Thoracic aorta (tissue), 2 donors: ENCODE measurements at regions not wholly inside any gene's neighbourhood (a gene's known extent, or its start where the extent isn't known, plus 50 kb on each side); places are given as distances from the start of the nearest gene placed in this dataset.

ENCODE experiments used
- ATAC-seq: fragments of 150-250 bp; one replicate; pipeline ENCODE4 v1.8.0; 2017; ENCODE audit warnings: low read depth; ENCODE audit not compliant: insufficient number of reproducible peaks, low FRiP score
- DNase-seq: peaks from one replicate; pipeline ENCODE4 v3.0.0-alpha.2; 2020; ENCODE audit warnings: low spot score
- H3K27ac ChIP-seq, 2 donors: fragments of 200-600 bp; sonication (generic); 1 replicate in 1 of 2; 2 replicates in 1 of 2; pipeline ENCODE4 v1.5.1; 2016; ENCODE audit warnings: mild to moderate bottlenecking in 2 of 2, moderate library complexity in 2 of 2
- H3K27me3 ChIP-seq: fragments of 200-600 bp; sonication (generic); replicated peaks from 2 replicates; pipeline ENCODE4 v1.6.0; 2016; ENCODE audit warnings: mild to moderate bottlenecking; ENCODE audit not compliant: insufficient read depth
- H3K36me3 ChIP-seq: fragments of 200-600 bp; sonication (generic); one replicate; pipeline ENCODE4 v1.5.1; 2016
- H3K4me1 ChIP-seq, 2 donors: fragments of 200-600 bp; sonication (generic); 1 replicate in 1 of 2; 2 replicates in 1 of 2; pipeline versions ENCODE4 v1.5.1 to v1.6.0; 2016; ENCODE audit warnings: low read depth in 2 of 2, mild to moderate bottlenecking in 1 of 2; ENCODE audit not compliant: control insufficient read depth in 1 of 2
- H3K4me3 ChIP-seq: fragments of 200-600 bp; sonication (generic); 2 replicates; pipeline ENCODE4 v1.5.1; 2016; ENCODE audit warnings: mild to moderate bottlenecking
- H3K9me3 ChIP-seq: fragments of 200-600 bp; sonication (generic); 2 replicates; pipeline ENCODE4 v1.5.1; 2016
- CTCF ChIP-seq: fragments of 200-600 bp; sonication (generic); IDR thresholded peaks from one replicate; pipeline ENCODE4 v1.5.1; 2019; ENCODE audit warnings: antibody characterized with exemption

- no peaks in the 10 kb centered on the region for H3K36me3 ChIP-seq
- H3K4me3 ChIP-seq = no peak overlapping the region
- no peaks in the 10 kb centered on the region for H3K9me3 ChIP-seq
- peaks cover 5 to 15% of the 10 kb centered on the region in 2 donors for H3K4me1 ChIP-seq
- no peak for TF ChIP-seq CTCF
- H3K27me3 ChIP-seq = no peaks in the 10 kb centered on the region
- ATAC-seq (no peak), DNase-seq (no peak)
- no peak overlapping the region for H3K27ac ChIP-seq
These were observed 143.0 kb upstream of the TARS1 start for GRCh38 chr5:33297760-33298216.

GRCh38 chr5:33299621-33300208 is 141.1 kb upstream of the TARS1 start:
- H3K27ac ChIP-seq = peak overlapping the region; percentile 41 to 52
- peak; percentile 36 for TF ChIP-seq CTCF
- DNase-seq = no peak
- H3K4me3 ChIP-seq = no peak overlapping the region
- no peaks in the 10 kb centered on the region for H3K36me3 ChIP-seq
- H3K27me3 ChIP-seq = no peaks in the 10 kb centered on the region
- peak; percentile 82 for ATAC-seq
- H3K9me3 ChIP-seq = no peaks in the 10 kb centered on the region
- H3K4me1 ChIP-seq = peaks cover 5 to 15% of the 10 kb centered on the region in 2 donors

GRCh38 chr5:33300209-33300742 is 140.5 kb upstream of the TARS1 start:
- DNase-seq = no peak
- no peak overlapping the region for H3K4me3 ChIP-seq
- ATAC-seq = no peak
- H3K36me3 ChIP-seq = no peaks in the 10 kb centered on the region
- H3K27ac ChIP-seq = peak overlapping the region; percentile 41 to 52
- no peaks in the 10 kb centered on the region for H3K9me3 ChIP-seq
- no peaks in the 10 kb centered on the region for H3K27me3 ChIP-seq
- TF ChIP-seq CTCF = no peak
- H3K4me1 ChIP-seq = peaks cover 5 to 15% of the 10 kb centered on the region in 2 donors

- no peak for TF ChIP-seq CTCF
- DNase-seq (no peak), ATAC-seq (no peak)
- no peak overlapping the region for H3K27ac ChIP-seq
- H3K36me3 ChIP-seq = no peaks in the 10 kb centered on the region
- H3K9me3 ChIP-seq = no peaks in the 10 kb centered on the region
- H3K4me3 ChIP-seq = no peak overlapping the region
- H3K4me1 ChIP-seq = peaks cover 15 to 30% of the 10 kb centered on the region in 2 donors
- H3K27me3 ChIP-seq = no peaks in the 10 kb centered on the region
These were observed 137.1 kb upstream of the TARS1 start for GRCh38 chr5:33303579-33304095.

GRCh38 chr5:33304601-33305000 is 136.2 kb upstream of the TARS1 start:
- ATAC-seq = no peak
- no peak for TF ChIP-seq CTCF
- H3K9me3 ChIP-seq = no peaks in the 10 kb centered on the region
- DNase-seq = no peak
- H3K27ac ChIP-seq = no peak overlapping the region
- peaks cover 12 to 34% of the 10 kb centered on the region in 2 donors for H3K4me1 ChIP-seq
- H3K4me3 ChIP-seq = no peak overlapping the region
- H3K36me3 ChIP-seq = no peaks in the 10 kb centered on the region
- no peaks in the 10 kb centered on the region for H3K27me3 ChIP-seq
